HEK293 (cell line): ENCODE measurements at regions not wholly inside any gene's neighbourhood (a gene's known extent, or its start where the extent isn't known, plus 50 kb on each side); places are given as distances from the start of the nearest gene placed in this dataset.

ENCODE experiments used
- CTCF ChIA-PET: fragments of 350-600 bp; formaldehyde crosslinking; extraction: SDS; loops from one replicate; lab custom pipeline; 2021; ENCODE audit warnings: antibody characterized with exemption; lab: Yijun Ruan, JAX
- POLR2A ChIA-PET: fragments of 300-600 bp; formaldehyde crosslinking; extraction: SDS; loops from one replicate; lab custom pipeline; 2020; ENCODE audit warnings: antibody characterized with exemption, inconsistent platforms; lab: Yijun Ruan, JAX
- H3K27ac ChIP-seq: fragments of 200-500 bp; sonication (Bioruptor generic); 2 replicates; pipeline ENCODE4 v1.5.1; 2014; ENCODE audit warnings: low read depth, low read length, control low read depth, inconsistent platforms; ENCODE audit errors: extremely low read depth
- H3K36me3 ChIP-seq, 2 experiments: fragments of 200-500 bp in 1 of 2; sonication (Bioruptor generic) in 1 of 2; 1 replicate in 1 of 2; 2 replicates in 1 of 2; pipeline ENCODE4 v1.5.1; 2014 to 2017; ENCODE audit warnings: inconsistent platforms in 2 of 2, low read length in 2 of 2; ENCODE audit not compliant: control insufficient read depth in 2 of 2, insufficient read depth in 1 of 2
- H3K4me1 ChIP-seq: fragments of 200-500 bp; sonication (Bioruptor generic); 2 replicates; pipeline ENCODE4 v1.5.1; 2014; ENCODE audit warnings: mild to moderate bottlenecking, low read length, inconsistent platforms; ENCODE audit not compliant: control insufficient read depth, insufficient read depth
- H3K4me3 ChIP-seq: 2 replicates; pipeline ENCODE4 v1.5.1; 2011; ENCODE audit warnings: low read depth, mild to moderate bottlenecking, control low read depth, low read length, moderate library complexity
- H3K9me3 ChIP-seq: fragments of 200-500 bp; sonication (Bioruptor generic); 2 replicates; pipeline ENCODE4 v1.5.1; 2014; ENCODE audit warnings: low read depth, low read length, inconsistent platforms; ENCODE audit not compliant: control insufficient read depth, insufficient read depth
- PRDM1 ChIP-seq: fragments of 450-650 bp; formaldehyde crosslinking; IDR thresholded peaks from 2 replicates; pipeline ENCODE4; 2016; ENCODE audit warnings: missing biosample characterization, missing genetic modification characterization
- SP3 ChIP-seq: fragments of 450-650 bp; formaldehyde crosslinking; IDR thresholded peaks from 2 replicates; pipeline ENCODE4 v1.5.1; 2016; ENCODE audit warnings: missing biosample characterization, missing genetic modification characterization
- ZBTB7A ChIP-seq: fragments of 450-650 bp; formaldehyde crosslinking; IDR thresholded peaks from 2 replicates; pipeline ENCODE4 v1.5.1; 2016; ENCODE audit warnings: low read depth, missing biosample characterization, missing genetic modification characterization
- ZNF23 ChIP-seq: fragments of 450-650 bp; formaldehyde crosslinking; IDR thresholded peaks from 2 replicates; pipeline ENCODE4 v1.5.1; 2016; ENCODE audit warnings: missing biosample characterization, missing genetic modification characterization, borderline replicate concordance
- ZNF248 ChIP-seq: fragments of 450-650 bp; formaldehyde crosslinking; IDR thresholded peaks from 2 replicates; pipeline ENCODE4 v1.5.1; 2017; ENCODE audit warnings: missing biosample characterization, missing genetic modification characterization
- ZNF354C ChIP-seq: fragments of 450-650 bp; formaldehyde crosslinking; IDR thresholded peaks from 2 replicates; pipeline ENCODE4 v1.5.1; 2016; ENCODE audit warnings: missing biosample characterization, missing genetic modification characterization, low read depth, borderline replicate concordance
- ZNF404 ChIP-seq: fragments of 450-650 bp; formaldehyde crosslinking; IDR thresholded peaks from 2 replicates; pipeline ENCODE4 v1.5.1; 2017; ENCODE audit warnings: missing biosample characterization, missing genetic modification characterization
- ZNF473 ChIP-seq: fragments of 450-650 bp; formaldehyde crosslinking; IDR thresholded peaks from 2 replicates; pipeline ENCODE4 v1.5.1; 2017; ENCODE audit warnings: missing biosample characterization, missing genetic modification characterization
- ZNF585B ChIP-seq: fragments of 450-650 bp; formaldehyde crosslinking; IDR thresholded peaks from 2 replicates; pipeline ENCODE4 v1.5.1; 2016; ENCODE audit warnings: missing biosample characterization, missing genetic modification characterization
- ZNF629 ChIP-seq: fragments of 450-650 bp; formaldehyde crosslinking; IDR thresholded peaks from 2 replicates; pipeline ENCODE4 v1.5.1; 2017; ENCODE audit warnings: missing biosample characterization, missing genetic modification characterization
- ZNF677 ChIP-seq: fragments of 450-650 bp; IDR thresholded peaks from 2 replicates; pipeline ENCODE4 v1.5.0; 2018; ENCODE audit warnings: missing biosample characterization, mild to moderate bottlenecking, missing genetic modification characterization, moderate library complexity
- ZNF707 ChIP-seq: fragments of 450-650 bp; formaldehyde crosslinking; IDR thresholded peaks from 2 replicates; pipeline ENCODE4 v1.5.1; 2016; ENCODE audit warnings: missing biosample characterization, missing genetic modification characterization
- ZNF747 ChIP-seq: fragments of 450-650 bp; formaldehyde crosslinking; IDR thresholded peaks from 2 replicates; pipeline ENCODE4 v1.5.1; 2016; ENCODE audit warnings: missing biosample characterization, missing genetic modification characterization
- ZNF776 ChIP-seq: fragments of 450-650 bp; formaldehyde crosslinking; IDR thresholded peaks from 2 replicates; pipeline ENCODE4 v1.5.0; 2017; ENCODE audit warnings: missing biosample characterization, missing genetic modification characterization, borderline replicate concordance
- ZNF830 ChIP-seq: fragments of 450-650 bp; IDR thresholded peaks from 2 replicates; pipeline ENCODE4 v1.5.0; 2018; ENCODE audit warnings: missing biosample characterization, missing genetic modification characterization, low read depth, mild to moderate bottlenecking, moderate library complexity
- TF ChIP-seq, protein P1 (sequence below): fragments of 450-650 bp; formaldehyde crosslinking; IDR thresholded peaks from 2 replicates; pipeline ENCODE4 v1.5.1; 2016; ENCODE audit warnings: missing biosample characterization, missing genetic modification characterization
- TF ChIP-seq, protein P2 (sequence below): fragments of 450-650 bp; formaldehyde crosslinking; IDR thresholded peaks from 2 replicates; pipeline ENCODE4; 2016; ENCODE audit warnings: missing biosample characterization, missing genetic modification characterization
- TF ChIP-seq, protein P3 (sequence below): fragments of 450-650 bp; formaldehyde crosslinking; IDR thresholded peaks from 2 replicates; pipeline ENCODE4 v1.5.1; 2016; ENCODE audit warnings: missing biosample characterization, missing genetic modification characterization
- TF ChIP-seq, protein P4 (sequence below): fragments of 450-650 bp; IDR thresholded peaks from 2 replicates; pipeline ENCODE4 v1.5.1; 2018; ENCODE audit warnings: missing biosample characterization, missing genetic modification characterization
- TF ChIP-seq, protein P5 (sequence below): fragments of 450-650 bp; formaldehyde crosslinking; IDR thresholded peaks from 2 replicates; pipeline ENCODE4 v1.5.1; 2016; ENCODE audit warnings: missing biosample characterization, missing genetic modification characterization, low read depth

DNA sequence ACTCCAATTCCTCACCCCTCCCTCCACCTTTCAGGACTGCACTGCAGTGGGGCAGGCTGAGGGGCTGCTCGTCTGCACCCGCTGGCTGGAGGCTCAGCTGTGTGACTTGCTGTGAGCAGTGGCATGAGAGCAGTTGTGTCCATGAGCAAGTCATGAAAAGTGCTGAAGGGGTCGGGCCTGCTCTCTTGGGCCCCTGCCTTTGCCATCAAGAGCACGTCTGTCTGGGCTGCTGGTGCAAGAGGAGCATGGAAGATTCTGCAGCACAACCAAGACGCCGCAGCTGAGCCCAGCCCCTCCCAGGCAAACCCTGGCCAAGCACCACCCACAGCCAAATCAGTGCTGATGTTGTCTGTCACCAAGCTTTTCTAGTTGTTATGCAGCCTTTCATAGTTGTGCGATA, 284.3 kb downstream of the TCERG1L start (continued):
- TF ChIP-seq, protein P1, sequence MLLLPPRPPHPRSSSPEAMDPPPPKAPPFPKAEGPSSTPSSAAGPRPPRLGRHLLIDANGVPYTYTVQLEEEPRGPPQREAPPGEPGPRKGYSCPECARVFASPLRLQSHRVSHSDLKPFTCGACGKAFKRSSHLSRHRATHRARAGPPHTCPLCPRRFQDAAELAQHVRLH (tag by site-specific recombination): no peak
- no peak for TF ChIP-seq SP3 (tag by site-specific recombination)
- TF ChIP-seq ZBTB7A: no peak
- TF ChIP-seq ZNF830 (tag by site-specific recombination): no peak

DNA sequence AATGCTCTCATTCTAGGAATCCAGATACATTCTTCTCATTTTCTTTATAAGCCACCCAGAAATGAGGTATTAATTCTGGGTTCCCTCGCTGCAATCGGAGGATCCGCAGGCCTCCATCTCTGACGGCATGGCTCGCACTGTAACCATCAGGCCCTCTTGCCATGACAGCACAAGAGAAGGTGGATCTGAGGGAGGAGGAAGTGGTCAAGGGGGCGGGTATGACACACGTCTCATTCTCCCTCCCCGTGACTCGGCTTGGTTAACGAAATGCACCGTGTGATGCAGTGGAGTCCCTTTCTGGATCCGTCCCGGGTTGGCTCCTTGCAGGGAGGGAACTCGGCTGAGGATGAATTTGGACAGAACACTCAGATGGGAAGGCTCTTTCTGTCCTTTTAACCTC, 280.2 kb downstream of the TCERG1L start:
- H3K27ac ChIP-seq: no peak overlapping the region
- no peak overlapping the region for H3K4me3 ChIP-seq
- H3K36me3 ChIP-seq: no peaks in the 10 kb centered on the region
- no peaks in the 10 kb centered on the region for H3K9me3 ChIP-seq
- CTCF ChIA-PET: no interaction called here
- no peaks in the 10 kb centered on the region for H3K4me1 ChIP-seq
- POLR2A ChIA-PET: no interaction called here
- no peak for TF ChIP-seq ZNF354C
- no peak for TF ChIP-seq ZNF585B (tag by site-specific recombination)
- no peak for TF ChIP-seq ZNF473 (tag by site-specific recombination)
- TF ChIP-seq, protein P2, sequence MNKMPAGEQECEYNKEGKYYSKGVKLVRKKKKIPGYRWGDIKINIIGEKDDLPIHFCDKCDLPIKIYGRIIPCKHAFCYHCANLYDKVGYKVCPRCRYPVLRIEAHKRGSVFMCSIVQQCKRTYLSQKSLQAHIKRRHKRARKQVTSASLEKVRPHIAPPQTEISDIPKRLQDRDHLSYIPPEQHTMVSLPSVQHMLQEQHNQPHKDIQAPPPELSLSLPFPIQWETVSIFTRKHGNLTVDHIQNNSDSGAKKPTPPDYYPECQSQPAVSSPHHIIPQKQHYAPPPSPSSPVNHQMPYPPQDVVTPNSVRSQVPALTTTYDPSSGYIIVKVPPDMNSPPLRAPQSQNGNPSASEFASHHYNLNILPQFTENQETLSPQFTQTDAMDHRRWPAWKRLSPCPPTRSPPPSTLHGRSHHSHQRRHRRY (tag by site-specific recombination): no peak
- TF ChIP-seq ZNF747: no peak
- no peak for TF ChIP-seq ZNF23
- TF ChIP-seq ZNF707 (tag by site-specific recombination): no peak
- no peak for TF ChIP-seq PRDM1
- no peak for TF ChIP-seq ZNF248 (tag by site-specific recombination)
- no peak for TF ChIP-seq ZNF629 (tag by site-specific recombination)
- no peak for TF ChIP-seq ZNF677 (tag by site-specific recombination)
- no peak for TF ChIP-seq ZNF404 (tag by site-specific recombination)
- TF ChIP-seq, protein P3, sequence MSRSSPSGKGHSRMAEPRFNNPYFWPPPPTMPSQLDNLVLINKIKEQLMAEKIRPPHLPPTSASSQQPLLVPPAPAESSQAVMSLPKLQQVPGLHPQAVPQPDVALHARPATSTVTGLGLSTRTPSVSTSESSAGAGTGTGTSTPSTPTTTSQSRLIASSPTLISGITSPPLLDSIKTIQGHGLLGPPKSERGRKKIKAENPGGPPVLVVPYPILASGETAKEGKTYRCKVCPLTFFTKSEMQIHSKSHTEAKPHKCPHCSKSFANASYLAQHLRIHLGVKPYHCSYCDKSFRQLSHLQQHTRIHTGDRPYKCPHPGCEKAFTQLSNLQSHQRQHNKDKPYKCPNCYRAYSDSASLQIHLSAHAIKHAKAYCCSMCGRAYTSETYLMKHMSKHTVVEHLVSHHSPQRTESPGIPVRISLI: no peak
- no peak for TF ChIP-seq ZNF776 (tag by site-specific recombination)
- TF ChIP-seq, protein P4, sequence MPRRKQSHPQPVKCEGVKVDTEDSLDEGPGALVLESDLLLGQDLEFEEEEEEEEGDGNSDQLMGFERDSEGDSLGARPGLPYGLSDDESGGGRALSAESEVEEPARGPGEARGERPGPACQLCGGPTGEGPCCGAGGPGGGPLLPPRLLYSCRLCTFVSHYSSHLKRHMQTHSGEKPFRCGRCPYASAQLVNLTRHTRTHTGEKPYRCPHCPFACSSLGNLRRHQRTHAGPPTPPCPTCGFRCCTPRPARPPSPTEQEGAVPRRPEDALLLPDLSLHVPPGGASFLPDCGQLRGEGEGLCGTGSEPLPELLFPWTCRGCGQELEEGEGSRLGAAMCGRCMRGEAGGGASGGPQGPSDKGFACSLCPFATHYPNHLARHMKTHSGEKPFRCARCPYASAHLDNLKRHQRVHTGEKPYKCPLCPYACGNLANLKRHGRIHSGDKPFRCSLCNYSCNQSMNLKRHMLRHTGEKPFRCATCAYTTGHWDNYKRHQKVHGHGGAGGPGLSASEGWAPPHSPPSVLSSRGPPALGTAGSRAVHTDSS (tag by site-specific recombination): no peak
- TF ChIP-seq, protein P5, sequence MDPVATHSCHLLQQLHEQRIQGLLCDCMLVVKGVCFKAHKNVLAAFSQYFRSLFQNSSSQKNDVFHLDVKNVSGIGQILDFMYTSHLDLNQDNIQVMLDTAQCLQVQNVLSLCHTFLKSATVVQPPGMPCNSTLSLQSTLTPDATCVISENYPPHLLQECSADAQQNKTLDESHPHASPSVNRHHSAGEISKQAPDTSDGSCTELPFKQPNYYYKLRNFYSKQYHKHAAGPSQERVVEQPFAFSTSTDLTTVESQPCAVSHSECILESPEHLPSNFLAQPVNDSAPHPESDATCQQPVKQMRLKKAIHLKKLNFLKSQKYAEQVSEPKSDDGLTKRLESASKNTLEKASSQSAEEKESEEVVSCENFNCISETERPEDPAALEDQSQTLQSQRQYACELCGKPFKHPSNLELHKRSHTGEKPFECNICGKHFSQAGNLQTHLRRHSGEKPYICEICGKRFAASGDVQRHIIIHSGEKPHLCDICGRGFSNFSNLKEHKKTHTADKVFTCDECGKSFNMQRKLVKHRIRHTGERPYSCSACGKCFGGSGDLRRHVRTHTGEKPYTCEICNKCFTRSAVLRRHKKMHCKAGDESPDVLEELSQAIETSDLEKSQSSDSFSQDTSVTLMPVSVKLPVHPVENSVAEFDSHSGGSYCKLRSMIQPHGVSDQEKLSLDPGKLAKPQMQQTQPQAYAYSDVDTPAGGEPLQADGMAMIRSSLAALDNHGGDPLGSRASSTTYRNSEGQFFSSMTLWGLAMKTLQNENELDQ (tag by site-specific recombination): no peak
